Rectal smooth muscle tissue (tissue), 1 donor: ENCODE measurements at regions not wholly inside any gene's neighbourhood (a gene's known extent, or its start where the extent isn't known, plus 50 kb on each side); places are given as distances from the start of the nearest gene placed in this dataset.

Experiments used
- H3K27ac ChIP-seq: one replicate; pipeline ENCODE4 v1.7.0; 2013; ENCODE audit warnings: low read depth, low read length, inconsistent platforms
- H3K27me3 ChIP-seq: one replicate; pipeline ENCODE4 v1.7.0; 2013; ENCODE audit warnings: low read length; ENCODE audit not compliant: control insufficient read depth, insufficient read depth
- H3K36me3 ChIP-seq: one replicate; pipeline ENCODE4 v1.7.0; 2013; ENCODE audit warnings: low read length; ENCODE audit not compliant: control insufficient read depth, insufficient read depth
- H3K4me1 ChIP-seq: one replicate; pipeline ENCODE4 v1.7.0; 2013; ENCODE audit warnings: low read length; ENCODE audit not compliant: control insufficient read depth, insufficient read depth
- H3K4me3 ChIP-seq: one replicate; pipeline ENCODE4 v1.7.0; 2013; ENCODE audit warnings: low read length
- H3K9ac ChIP-seq: one replicate; pipeline ENCODE4 v1.7.0; 2013; ENCODE audit warnings: low read length

- Histone ChIP-seq H3K4me3 (no peak overlapping the region), H3K36me3 (no peaks in the 10 kb centered on the region), H3K4me1 (no peaks in the 10 kb centered on the region), H3K27ac (no peak overlapping the region), H3K27me3 (no peaks in the 10 kb centered on the region), H3K9ac (no peak overlapping the region)
Measured at GRCh38 chr5:39785410-39785809, 360.6 kb upstream of the DAB2 start.

- Histone ChIP-seq H3K27me3 (no peaks in the 10 kb centered on the region), H3K4me1 (no peaks in the 10 kb centered on the region), H3K36me3 (no peaks in the 10 kb centered on the region), H3K27ac (no peak overlapping the region), H3K9ac (no peak overlapping the region), H3K4me3 (no peak overlapping the region)
Measured at GRCh38 chr5:39783756-39784421, 359.1 kb upstream of the DAB2 start.

- H3K27me3 ChIP-seq: no peaks in the 10 kb centered on the region
- no peak overlapping the region for H3K4me3 ChIP-seq
- H3K4me1 ChIP-seq: no peaks in the 10 kb centered on the region
- H3K9ac ChIP-seq: no peak overlapping the region
- no peaks in the 10 kb centered on the region for H3K36me3 ChIP-seq
- H3K27ac ChIP-seq: no peak overlapping the region
Measured at GRCh38 chr5:39780347-39780746, 355.6 kb upstream of the DAB2 start.

- no peak overlapping the region for H3K9ac ChIP-seq
- H3K36me3 ChIP-seq: no peaks in the 10 kb centered on the region
- H3K27ac ChIP-seq: no peak overlapping the region
- no peak overlapping the region for H3K4me3 ChIP-seq
- H3K27me3 ChIP-seq: no peaks in the 10 kb centered on the region
- no peaks in the 10 kb centered on the region for H3K4me1 ChIP-seq
Measured at GRCh38 chr5:39779831-39780230, 355.1 kb upstream of the DAB2 start.

GRCh38 chr5:39775797-39776365, 351.1 kb upstream of the DAB2 start:
- Histone ChIP-seq H3K4me1 (no peaks in the 10 kb centered on the region), H3K9ac (no peak overlapping the region), H3K27me3 (no peaks in the 10 kb centered on the region), H3K36me3 (no peaks in the 10 kb centered on the region), H3K27ac (no peak overlapping the region), H3K4me3 (no peak overlapping the region)

GRCh38 chr5:39775086-39775796, 350.5 kb upstream of the DAB2 start:
- no peaks in the 10 kb centered on the region for H3K36me3 ChIP-seq
- no peak overlapping the region for H3K27ac ChIP-seq
- no peaks in the 10 kb centered on the region for H3K27me3 ChIP-seq
- no peak overlapping the region for H3K9ac ChIP-seq
- H3K4me1 ChIP-seq: no peaks in the 10 kb centered on the region
- no peak overlapping the region for H3K4me3 ChIP-seq

GRCh38 chr5:39774605-39775004, 349.8 kb upstream of the DAB2 start:
- H3K36me3 ChIP-seq: no peaks in the 10 kb centered on the region
- no peak overlapping the region for H3K9ac ChIP-seq
- H3K27ac ChIP-seq: no peak overlapping the region
- no peaks in the 10 kb centered on the region for H3K4me1 ChIP-seq
- H3K27me3 ChIP-seq: no peaks in the 10 kb centered on the region
- no peak overlapping the region for H3K4me3 ChIP-seq

GRCh38 chr5:39772307-39772706, 347.5 kb upstream of the DAB2 start:
- Histone ChIP-seq H3K4me1 (no peaks in the 10 kb centered on the region), H3K9ac (no peak overlapping the region), H3K4me3 (no peak overlapping the region), H3K27me3 (no peaks in the 10 kb centered on the region), H3K27ac (no peak overlapping the region), H3K36me3 (no peaks in the 10 kb centered on the region)

- no peak overlapping the region for H3K9ac ChIP-seq
- H3K36me3 ChIP-seq: no peaks in the 10 kb centered on the region
- no peak overlapping the region for H3K27ac ChIP-seq
Measured at GRCh38 chr5:39767916-39768315, 343.1 kb upstream of the DAB2 start.

GRCh38 chr5:39765366-39765765, 340.6 kb upstream of the DAB2 start:
- H3K4me3 ChIP-seq: no peak overlapping the region
- no peak overlapping the region for H3K27ac ChIP-seq
- no peaks in the 10 kb centered on the region for H3K4me1 ChIP-seq
- H3K27me3 ChIP-seq: no peaks in the 10 kb centered on the region
- H3K36me3 ChIP-seq: no peaks in the 10 kb centered on the region
- no peak overlapping the region for H3K9ac ChIP-seq

More at GRCh38 chr5:39767916-39768315, 343.1 kb upstream of the DAB2 start:
- Histone ChIP-seq H3K27me3 (no peaks in the 10 kb centered on the region), H3K4me1 (no peaks in the 10 kb centered on the region), H3K4me3 (no peak overlapping the region)

- H3K27ac ChIP-seq: no peak overlapping the region
- H3K4me1 ChIP-seq: no peaks in the 10 kb centered on the region
- no peaks in the 10 kb centered on the region for H3K36me3 ChIP-seq
- no peak overlapping the region for H3K4me3 ChIP-seq
- H3K9ac ChIP-seq: no peak overlapping the region
- no peaks in the 10 kb centered on the region for H3K27me3 ChIP-seq
Measured at GRCh38 chr5:39762761-39763160, 338.0 kb upstream of the DAB2 start.

- H3K27ac ChIP-seq: no peak overlapping the region
- H3K9ac ChIP-seq: no peak overlapping the region
Measured at GRCh38 chr5:39761199-39761950, 336.6 kb upstream of the DAB2 start.

More at GRCh38 chr5:39761199-39761950, 336.6 kb upstream of the DAB2 start:
- Histone ChIP-seq H3K27me3 (no peaks in the 10 kb centered on the region), H3K4me1 (no peaks in the 10 kb centered on the region), H3K36me3 (no peaks in the 10 kb centered on the region), H3K4me3 (no peak overlapping the region)
